ENCODE measurements at regions not wholly inside any gene's neighbourhood (a gene's known extent, or its start where the extent isn't known, plus 50 kb on each side); places are given as distances from the start of the nearest gene placed in this dataset.

DNA sequence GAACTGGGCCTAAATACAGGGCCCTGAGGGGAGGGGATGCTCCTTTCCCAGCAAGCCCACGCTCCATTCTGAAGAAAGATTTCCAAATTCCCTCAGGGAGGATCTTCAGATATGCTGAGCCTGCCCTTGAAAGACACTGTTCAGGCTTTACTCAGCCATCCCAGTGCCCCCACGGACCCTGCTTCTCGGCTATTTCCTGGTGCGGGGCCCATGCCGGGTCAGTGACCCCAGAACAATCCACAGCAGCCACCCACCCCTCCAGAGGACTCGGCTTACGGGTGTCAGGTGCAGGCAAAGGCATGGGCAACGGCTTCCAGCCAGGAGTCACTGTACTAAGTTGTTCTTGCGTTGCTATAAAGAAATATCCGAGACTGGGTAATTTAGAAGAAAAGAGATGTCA is 137.1 kb downstream of the OAT start:
- Histone ChIP-seq H2AFZ (ENCODE audit: low read length) (no peak overlapping the region), H3K36me3 (ENCODE audit: low read depth, low read length) (no peaks in the 10 kb centered on the region), H3F3A (ENCODE audit: low read length, unreplicated experiment) (no peaks in the 10 kb centered on the region), H3K79me2 (ENCODE audit: low read length) (no peaks in the 10 kb centered on the region), H3K9ac (ENCODE audit: low read length) (no peak overlapping the region), H3K9me3 (ENCODE audit: low read length) (no peaks in the 10 kb centered on the region), H3K9me2 (replicated peaks; ENCODE audit: low read length) (no peaks in the 10 kb centered on the region), H3K27me3 (ENCODE audit: low read length) (no peaks in the 10 kb centered on the region), H3K4me3 (ENCODE audit: low read length) (no peak overlapping the region), H3K4me2 (ENCODE audit: low read length) (no peak overlapping the region), H3K4me1 (ENCODE audit: insufficient read depth, low read length) (no peaks in the 10 kb centered on the region), H4K20me1 (ENCODE audit: low read length) (no peaks in the 10 kb centered on the region), H3K27ac (ENCODE audit: low read length) (no peak overlapping the region)
- no peak for ATAC-seq
- ChIA-PET CTCF (no interaction called here), POLR2A (ENCODE audit: unreplicated experiment) (no interaction called here)
- no TSS peak for BruUV-seq (replicated peaks)
- TF ChIP-seq EZH2 (IDR thresholded peaks at IDR 0.05; ENCODE audit: low read length, unreplicated experiment) (no peak), EZH2phosphoT487 (IDR thresholded peaks at IDR 0.05; ENCODE audit: borderline replicate concordance, low read length) (no peak)
- TF ChIP-seq, protein P1, sequence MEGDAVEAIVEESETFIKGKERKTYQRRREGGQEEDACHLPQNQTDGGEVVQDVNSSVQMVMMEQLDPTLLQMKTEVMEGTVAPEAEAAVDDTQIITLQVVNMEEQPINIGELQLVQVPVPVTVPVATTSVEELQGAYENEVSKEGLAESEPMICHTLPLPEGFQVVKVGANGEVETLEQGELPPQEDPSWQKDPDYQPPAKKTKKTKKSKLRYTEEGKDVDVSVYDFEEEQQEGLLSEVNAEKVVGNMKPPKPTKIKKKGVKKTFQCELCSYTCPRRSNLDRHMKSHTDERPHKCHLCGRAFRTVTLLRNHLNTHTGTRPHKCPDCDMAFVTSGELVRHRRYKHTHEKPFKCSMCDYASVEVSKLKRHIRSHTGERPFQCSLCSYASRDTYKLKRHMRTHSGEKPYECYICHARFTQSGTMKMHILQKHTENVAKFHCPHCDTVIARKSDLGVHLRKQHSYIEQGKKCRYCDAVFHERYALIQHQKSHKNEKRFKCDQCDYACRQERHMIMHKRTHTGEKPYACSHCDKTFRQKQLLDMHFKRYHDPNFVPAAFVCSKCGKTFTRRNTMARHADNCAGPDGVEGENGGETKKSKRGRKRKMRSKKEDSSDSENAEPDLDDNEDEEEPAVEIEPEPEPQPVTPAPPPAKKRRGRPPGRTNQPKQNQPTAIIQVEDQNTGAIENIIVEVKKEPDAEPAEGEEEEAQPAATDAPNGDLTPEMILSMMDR (conservative IDR thresholded peaks at IDR 0.05; ENCODE audit: low read depth, low read length), result no peak
- no peak for DNase-seq
- intact Hi-C loops (cut with micrococcal nuclease), result no loop called here

DNA sequence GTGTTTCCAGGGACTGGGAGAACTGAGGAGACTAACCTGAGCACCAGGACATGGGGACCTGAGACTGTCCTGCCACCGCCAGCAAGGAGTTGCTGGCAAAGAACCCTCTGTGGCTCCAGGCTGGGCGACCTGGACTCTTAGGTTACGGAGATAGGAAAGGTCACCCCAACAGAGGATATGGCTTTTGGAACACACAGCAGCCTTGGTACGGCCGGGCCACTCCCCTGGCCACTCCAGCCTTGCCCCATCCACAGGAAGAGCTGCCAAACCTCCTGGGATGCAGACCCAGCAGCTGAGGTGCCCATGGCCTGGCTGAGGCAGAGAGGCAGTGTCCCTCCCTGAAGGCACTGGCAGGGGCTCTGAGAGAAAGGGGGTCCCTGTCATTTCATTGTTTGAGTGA is 137.8 kb downstream of the OAT start:
- H3K9me2 ChIP-seq (replicated peaks; ENCODE audit: low read length), result no peaks in the 10 kb centered on the region
- H3K4me3 ChIP-seq (ENCODE audit: low read length), result no peak overlapping the region
- H3K27ac ChIP-seq (ENCODE audit: low read length), result no peak overlapping the region
- ChIA-PET CTCF (no interaction called here), POLR2A (ENCODE audit: unreplicated experiment) (no interaction called here)
- no peak for DNase-seq
- H3K9me3 ChIP-seq (ENCODE audit: low read length), result no peaks in the 10 kb centered on the region
- TF ChIP-seq EZH2 (IDR thresholded peaks at IDR 0.05; ENCODE audit: low read length, unreplicated experiment), result no peak
- no peak overlapping the region for H3K4me2 ChIP-seq (ENCODE audit: low read length)
- no peaks in the 10 kb centered on the region for H4K20me1 ChIP-seq (ENCODE audit: low read length)
- H2AFZ ChIP-seq (ENCODE audit: low read length), result no peak overlapping the region
- H3K36me3 ChIP-seq (ENCODE audit: low read depth, low read length), result no peaks in the 10 kb centered on the region
- no peak overlapping the region for H3K9ac ChIP-seq (ENCODE audit: low read length)
- no peaks in the 10 kb centered on the region for H3K27me3 ChIP-seq (ENCODE audit: low read length)
- no peak for ATAC-seq
- H3K4me1 ChIP-seq (ENCODE audit: insufficient read depth, low read length), result no peaks in the 10 kb centered on the region
- no TSS peak for BruUV-seq (replicated peaks)
- H3K79me2 ChIP-seq (ENCODE audit: low read length), result no peaks in the 10 kb centered on the region
- intact Hi-C loops (cut with micrococcal nuclease), result no loop called here
- no peaks in the 10 kb centered on the region for H3F3A ChIP-seq (ENCODE audit: low read length, unreplicated experiment)

DNA sequence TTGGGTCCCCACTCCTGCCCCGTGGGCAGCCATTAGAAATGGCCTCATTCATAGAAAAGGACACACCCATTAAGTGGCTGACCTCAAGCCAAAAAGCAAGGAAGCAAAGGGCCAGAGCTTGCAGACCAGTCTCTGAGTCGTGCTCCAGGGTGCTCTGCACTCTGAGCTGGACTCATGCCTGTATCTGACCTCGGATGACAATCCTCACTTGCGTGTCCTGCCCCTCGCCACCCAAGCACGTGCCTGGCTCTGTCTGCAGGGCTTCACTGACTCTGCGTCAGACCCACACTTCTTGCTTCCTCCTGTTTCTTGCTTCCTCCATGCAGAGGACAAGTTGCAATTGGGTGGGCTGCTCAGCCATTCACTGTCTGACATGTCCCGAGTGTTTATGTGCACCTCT is 138.8 kb downstream of the OAT start:
- Histone ChIP-seq H3K27me3 (ENCODE audit: low read length) (no peaks in the 10 kb centered on the region; the same call in 1 of the 2 replicates), H3K9ac (ENCODE audit: low read length) (no peak overlapping the region), H3K79me2 (ENCODE audit: low read length) (no peaks in the 10 kb centered on the region), H2AFZ (ENCODE audit: low read length) (no peak overlapping the region), H3K4me1 (ENCODE audit: insufficient read depth, low read length) (no peaks in the 10 kb centered on the region), H3K9me3 (ENCODE audit: low read length) (no peaks in the 10 kb centered on the region), H3K4me2 (ENCODE audit: low read length) (no peak overlapping the region), H3K9me2 (replicated peaks; ENCODE audit: low read length) (no peaks in the 10 kb centered on the region), H3K36me3 (ENCODE audit: low read depth, low read length) (no peaks in the 10 kb centered on the region), H4K20me1 (ENCODE audit: low read length) (no peaks in the 10 kb centered on the region), H3K4me3 (ENCODE audit: low read length) (no peak overlapping the region), H3K27ac (ENCODE audit: low read length) (no peak overlapping the region), H3F3A (ENCODE audit: low read length, unreplicated experiment) (no peaks in the 10 kb centered on the region)
- no peak for ATAC-seq
- POLR2A ChIA-PET (ENCODE audit: unreplicated experiment), result no interaction called here
- BruUV-seq (replicated peaks), result no TSS peak
- intact Hi-C loops (cut with micrococcal nuclease), result no loop called here
- no peak for DNase-seq
- TF ChIP-seq, protein P1 (conservative IDR thresholded peaks at IDR 0.05; ENCODE audit: low read depth, low read length), result no peak
- no peak for TF ChIP-seq EZH2phosphoT487 (IDR thresholded peaks at IDR 0.05; ENCODE audit: borderline replicate concordance, low read length)
- no peak for TF ChIP-seq EZH2 (IDR thresholded peaks at IDR 0.05; ENCODE audit: low read length, unreplicated experiment)
- CTCF ChIA-PET, result no interaction called here
